Pancreas (tissue), 10 donors: ENCODE measurements at regions not wholly inside any gene's neighbourhood (a gene's known extent, or its start where the extent isn't known, plus 50 kb on each side); places are given as distances from the start of the nearest gene placed in this dataset.
A peak's percentile ranks its signal among the peaks of the same experiment; 100 is the strongest.

Source experiments
- ATAC-seq, 4 donors: fragments of 200-7000 bp; cut with Tn5 transposase; one replicate each; pipeline versions ENCODE4 v1.8.0 to v1.9.1; 2020; ENCODE audit warnings: mild to moderate bottlenecking in 4 of 4, moderate library complexity in 4 of 4
- DNase-seq, 6 donors: peaks; one replicate each; pipeline ENCODE4 v3.0.0-alpha.2; 2020
- FAIRE-seq: peaks from 2 replicates; lab custom pipeline; 2012; peaks lifted over from hg19 to GRCh38; lab: Jason Lieb, UNC
- H3K27ac ChIP-seq, 4 donors: fragments of 200-600 bp; sonication (generic); 1 replicate in 3 of 4; 2 replicates in 1 of 4; pipeline versions ENCODE4 v1.5.0 to v1.8.0; 2020
- H3K27me3 ChIP-seq, 4 donors: fragments of 200-600 bp; one replicate each; pipeline ENCODE4 v1.8.0; 2021
- H3K36me3 ChIP-seq, 3 donors: fragments of 200-600 bp; sonication (generic) in 1 of 3; one replicate each; pipeline versions ENCODE4 v1.5.0 to v1.8.0; 2020 to 2021
- H3K4me1 ChIP-seq, 3 donors: fragments of 200-600 bp; one replicate each; pipeline ENCODE4 v1.8.0; 2021
- H3K4me3 ChIP-seq, 4 donors: fragments of 200-600 bp; sonication (generic) in 2 of 4; one replicate each; pipeline versions ENCODE4 v1.5.0 to v1.8.0; 2020 to 2021
- H3K9me3 ChIP-seq, 4 donors: fragments of 200-600 bp; one replicate each; pipeline ENCODE4 v1.8.0; 2021
- WGBS, 2 donors: extraction: QIAGEN DNeasy Blood & Tissue Kit; methylation state at CpG; one replicate each; pipeline ENCODE4 v1.1.7; 2013; 5-methylcytosine and 5-hydroxymethylcytosine counted together
- intact Hi-C, 3 donors: fragments of 100-400 bp; cut with DNase I; formaldehyde crosslinking; loops; one replicate each; pipeline versions ENCODE4 v1.11.1 to v1.14.2; 2022
- TF ChIP-seq, protein P1 (sequence below), 4 donors: fragments of 200-600 bp; sonication (generic) in 3 of 4; IDR thresholded peaks; one replicate each; pipeline versions ENCODE4 v1.5.0 to v1.8.0; 2021; ENCODE audit warnings: antibody characterized with exemption in 4 of 4
- donor health status: healthy with polysubstance abuse.
- donor health status: DM: no; HTN: no; CAD: no; lungs with moderate emphysema.
- donor health status: DM: no; HTN: no; CAD: no.
- donor health status: control.
- donor health status: control.
- donor health status: Bipolar disorder and iron deficiency.
- donor health status: DM: yes; HTN: yes; CAD: no.
- donor health status: DM: no; HTN: no; CAD: no.
- donor health status: DM: no; HTN: no; CAD: no.
- donor health status: DM: yes; HTN: yes; CAD: no.

DNA sequence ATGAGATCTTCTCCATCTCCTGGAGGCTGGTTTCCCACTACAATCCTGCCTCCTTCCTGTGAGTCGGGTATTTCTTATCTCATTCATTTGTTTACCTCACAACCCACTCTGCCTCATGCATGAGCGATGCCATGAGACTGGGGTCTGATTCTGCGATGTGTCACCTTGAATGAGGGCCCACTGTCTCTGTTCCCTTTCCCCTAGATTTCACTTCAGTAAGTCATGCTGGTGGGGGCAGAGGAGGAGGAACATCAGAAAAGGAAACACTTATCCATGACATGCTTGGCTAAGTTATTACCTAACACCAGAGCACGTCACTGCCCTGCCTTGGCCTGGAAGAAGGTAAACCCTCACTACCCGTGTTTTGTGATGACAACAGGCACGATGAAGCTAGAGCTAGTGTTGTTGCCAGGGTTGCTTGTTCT lies 337.4 kb upstream of the PRDM1 start:
- TF ChIP-seq, protein P1, sequence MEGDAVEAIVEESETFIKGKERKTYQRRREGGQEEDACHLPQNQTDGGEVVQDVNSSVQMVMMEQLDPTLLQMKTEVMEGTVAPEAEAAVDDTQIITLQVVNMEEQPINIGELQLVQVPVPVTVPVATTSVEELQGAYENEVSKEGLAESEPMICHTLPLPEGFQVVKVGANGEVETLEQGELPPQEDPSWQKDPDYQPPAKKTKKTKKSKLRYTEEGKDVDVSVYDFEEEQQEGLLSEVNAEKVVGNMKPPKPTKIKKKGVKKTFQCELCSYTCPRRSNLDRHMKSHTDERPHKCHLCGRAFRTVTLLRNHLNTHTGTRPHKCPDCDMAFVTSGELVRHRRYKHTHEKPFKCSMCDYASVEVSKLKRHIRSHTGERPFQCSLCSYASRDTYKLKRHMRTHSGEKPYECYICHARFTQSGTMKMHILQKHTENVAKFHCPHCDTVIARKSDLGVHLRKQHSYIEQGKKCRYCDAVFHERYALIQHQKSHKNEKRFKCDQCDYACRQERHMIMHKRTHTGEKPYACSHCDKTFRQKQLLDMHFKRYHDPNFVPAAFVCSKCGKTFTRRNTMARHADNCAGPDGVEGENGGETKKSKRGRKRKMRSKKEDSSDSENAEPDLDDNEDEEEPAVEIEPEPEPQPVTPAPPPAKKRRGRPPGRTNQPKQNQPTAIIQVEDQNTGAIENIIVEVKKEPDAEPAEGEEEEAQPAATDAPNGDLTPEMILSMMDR (IDR thresholded peaks at IDR 0.05), result no peak
- 66 to 69% methylated on average over 6 of the region's 6 CpGs for WGBS, 2 donors
- H3K4me3 ChIP-seq, result no peak overlapping the region
- no peak overlapping the region for H3K27ac ChIP-seq
- FAIRE-seq (no peak), ATAC-seq (peak in 1 of 4 donors; percentile 23), DNase-seq (no peak)
- H3K4me1 ChIP-seq, result no peaks in the 10 kb centered on the region
- H3K27me3 ChIP-seq, result no peaks in the 10 kb centered on the region
- H3K9me3 ChIP-seq, result no peaks in the 10 kb centered on the region
- H3K36me3 ChIP-seq, result no peaks in the 10 kb centered on the region
- intact Hi-C loops, result no loop called here

DNA sequence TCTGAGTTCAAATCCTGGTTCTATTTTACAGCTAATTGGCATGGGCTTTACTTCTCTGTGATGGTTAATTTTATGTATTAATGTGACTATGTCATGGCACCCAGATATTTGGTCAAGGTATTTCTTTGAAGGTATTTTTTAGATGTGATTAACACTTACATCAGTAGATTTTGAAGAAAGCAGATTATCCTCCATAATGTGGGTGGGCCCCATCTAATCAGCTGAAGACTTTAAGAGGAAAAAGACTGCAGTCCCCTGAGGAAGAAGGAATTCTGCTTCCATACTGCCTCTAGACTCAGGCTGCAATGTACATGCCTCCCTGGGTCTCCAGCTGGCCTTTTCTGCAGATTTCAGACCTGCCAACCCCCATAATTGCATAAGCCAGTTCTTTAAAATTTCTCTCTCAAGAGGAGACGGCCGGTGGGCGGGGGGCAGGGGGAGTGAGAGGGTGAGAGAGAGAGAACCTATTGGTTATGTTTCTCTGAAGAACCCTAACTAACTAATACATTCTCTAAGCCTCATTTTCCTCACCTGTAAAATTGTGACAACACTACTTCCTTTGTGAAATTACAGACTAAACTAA lies 338.2 kb upstream of the PRDM1 start:
- WGBS, 2 donors, result 71 to 81% methylated on average over 3 of the region's 3 CpGs
- Histone ChIP-seq H3K4me1 (no peaks in the 10 kb centered on the region), H3K36me3 (no peaks in the 10 kb centered on the region), H3K27me3 (no peaks in the 10 kb centered on the region), H3K27ac (no peak overlapping the region), H3K4me3 (no peak overlapping the region), H3K9me3 (no peaks in the 10 kb centered on the region)
- FAIRE-seq (no peak), DNase-seq (no peak), ATAC-seq (no peak)
- intact Hi-C loops, result no loop called here
- TF ChIP-seq, protein P1 (IDR thresholded peaks at IDR 0.05), result no peak

DNA sequence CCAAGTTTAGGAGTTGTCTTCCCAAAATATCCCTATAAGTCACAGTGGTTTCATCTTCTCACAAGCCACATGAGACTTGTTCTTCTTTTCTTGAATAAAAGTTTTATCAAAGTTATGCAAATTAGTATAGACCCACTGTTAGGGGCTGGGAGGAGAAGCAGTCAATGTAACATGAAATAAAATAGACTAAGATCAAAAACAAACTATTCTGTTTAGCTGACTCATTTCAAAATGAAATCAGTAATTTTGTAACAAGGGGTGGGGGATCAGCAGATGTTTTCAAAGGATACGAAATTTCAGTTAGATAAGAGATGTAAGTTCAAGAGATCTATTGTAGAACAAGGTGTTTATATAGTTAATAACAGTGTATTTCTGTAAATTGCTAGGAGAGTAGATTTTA lies 339.6 kb upstream of the PRDM1 start:
- FAIRE-seq, result no peak
- no peaks in the 10 kb centered on the region for H3K27me3 ChIP-seq

DNA sequence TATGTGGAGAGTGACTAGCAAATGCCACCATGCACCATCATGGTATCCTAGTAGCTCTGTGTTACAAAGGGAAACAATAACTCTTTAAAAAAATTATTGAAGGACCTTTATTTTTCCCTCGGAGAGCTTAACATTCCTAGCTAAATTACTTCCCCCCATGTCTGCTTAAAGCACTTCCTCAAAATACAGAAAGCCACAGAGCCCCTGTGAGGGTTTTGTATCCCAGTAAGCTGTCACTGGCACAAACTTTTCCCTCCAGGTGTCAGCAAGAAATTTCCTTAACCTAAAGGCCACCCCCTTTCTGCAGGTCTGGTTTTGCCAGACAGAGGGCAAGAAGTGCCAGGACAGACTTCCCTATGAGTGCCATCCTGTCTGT lies 340.0 kb upstream of the PRDM1 start:
- DNase-seq, result no peak
- 27 to 31% methylated on average over 1 of the region's 1 CpG for WGBS, 2 donors

More for the DNA sequence above, 339.6 kb upstream of the PRDM1 start:
- intact Hi-C loops, result no loop called here
- no peak overlapping the region for H3K4me3 ChIP-seq
- no peaks in the 10 kb centered on the region for H3K4me1 ChIP-seq
- DNase-seq, result no peak
- H3K27ac ChIP-seq, result no peak overlapping the region
- TF ChIP-seq, protein P1 (IDR thresholded peaks at IDR 0.05), result no peak
- no peak for ATAC-seq
- no peaks in the 10 kb centered on the region for H3K36me3 ChIP-seq
- no peaks in the 10 kb centered on the region for H3K9me3 ChIP-seq
- 39 to 56% methylated on average over 1 of the region's 1 CpG for WGBS, 2 donors

More for the DNA sequence above, 340.0 kb upstream of the PRDM1 start:
- Histone ChIP-seq H3K4me1 (no peaks in the 10 kb centered on the region), H3K9me3 (no peaks in the 10 kb centered on the region), H3K36me3 (no peaks in the 10 kb centered on the region), H3K27ac (no peak overlapping the region), H3K27me3 (no peaks in the 10 kb centered on the region), H3K4me3 (no peak overlapping the region)
- FAIRE-seq (no peak), ATAC-seq (no peak)
- intact Hi-C loops, result no loop called here
- TF ChIP-seq, protein P1 (IDR thresholded peaks at IDR 0.05), result no peak
